SIG-M5 treated with dmso at 0.1 percent for 504 hours (cell line): ENCODE measurements at regions not wholly inside any gene's neighbourhood (a gene's known extent, or its start where the extent isn't known, plus 50 kb on each side); places are given as distances from the start of the nearest gene placed in this dataset.

Source experiments
- DNase-seq: peaks from one replicate; lab custom pipeline; 2025; ENCODE audit not compliant: unreplicated experiment; lab: John Stamatoyannopoulos, UW

GRCh38 chr14:65872536-65872935 is 460.0 kb downstream of the FUT8 start:
- no peak for DNase-seq

- no peak for DNase-seq
Observed at GRCh38 chr14:65877166-65877565, 464.6 kb downstream of the FUT8 start.

GRCh38 chr14:65877624-65878023 is 465.1 kb downstream of the FUT8 start:
- no peak for DNase-seq

- DNase-seq: no peak
Observed at GRCh38 chr14:65878586-65878985, 466.1 kb downstream of the FUT8 start.

- peak; percentile 38 for DNase-seq
Observed at GRCh38 chr14:65879248-65880009, 466.9 kb downstream of the FUT8 start.

- no peak for DNase-seq
Observed at GRCh38 chr14:65880507-65880906, 468.0 kb downstream of the FUT8 start.

- no peak for DNase-seq
Observed at GRCh38 chr14:65881642-65882041, 469.1 kb downstream of the FUT8 start.

- DNase-seq: no peak
Observed at GRCh38 chr14:65888677-65889076, 476.1 kb downstream of the FUT8 start.

- DNase-seq: no peak
Observed at GRCh38 chr14:65892315-65892714, 479.8 kb downstream of the FUT8 start.

- no peak for DNase-seq
Observed at GRCh38 chr14:65900164-65900563, 487.6 kb downstream of the FUT8 start.

- no peak for DNase-seq
Observed at GRCh38 chr14:65901595-65901994, 489.1 kb downstream of the FUT8 start.

- DNase-seq: no peak
Observed at GRCh38 chr14:65904988-65905387, 492.5 kb downstream of the FUT8 start.

GRCh38 chr14:65906344-65906743 is 493.8 kb downstream of the FUT8 start:
- DNase-seq: no peak

GRCh38 chr14:65906948-65907347 is 494.4 kb downstream of the FUT8 start:
- no peak for DNase-seq

GRCh38 chr14:65910108-65910786 is 497.7 kb downstream of the FUT8 start:
- DNase-seq: no peak

- DNase-seq: no peak
Observed at GRCh38 chr14:65915125-65915524, 502.6 kb downstream of the FUT8 start.

- DNase-seq: no peak
Observed at GRCh38 chr14:65916055-65916454, 503.5 kb downstream of the FUT8 start.

GRCh38 chr14:65920996-65921395 is 508.5 kb downstream of the FUT8 start:
- no peak for DNase-seq

GRCh38 chr14:65922142-65922541 is 509.6 kb downstream of the FUT8 start:
- no peak for DNase-seq

GRCh38 chr14:65926504-65926903 is 514.0 kb downstream of the FUT8 start:
- DNase-seq: no peak

- DNase-seq: no peak
Observed at GRCh38 chr14:65926935-65927700, 514.6 kb downstream of the FUT8 start.

- no peak for DNase-seq
Observed at GRCh38 chr14:65927931-65928356, 515.4 kb downstream of the FUT8 start.
